ENCODE measurements at regions not wholly inside any gene's neighbourhood (a gene's known extent, or its start where the extent isn't known, plus 50 kb on each side); places are given as distances from the start of the nearest gene placed in this dataset.
A peak's percentile ranks its signal among the peaks of the same experiment; 100 is the strongest.

GRCh38 chr16:55033225-55034156, 102.8 kb downstream of the IRX5 start:
- H3K4me3 ChIP-seq (ENCODE audit: low read depth, low read length): no peak overlapping the region
- TF ChIP-seq CTCF (IDR thresholded peaks at IDR 0.05; ENCODE audit: insufficient read depth, low read depth, low read length): no peak
- DNase-seq (ENCODE audit: low read depth): no peak

GRCh38 chr16:55035029-55035428, 104.4 kb downstream of the IRX5 start:
- H3K4me3 ChIP-seq (ENCODE audit: low read depth, low read length): no peak overlapping the region
- DNase-seq (ENCODE audit: low read depth): no peak
- TF ChIP-seq CTCF (IDR thresholded peaks at IDR 0.05; ENCODE audit: insufficient read depth, low read depth, low read length): peak; percentile 48

- no peak for DNase-seq (ENCODE audit: low read depth)
- TF ChIP-seq CTCF (IDR thresholded peaks at IDR 0.05; ENCODE audit: insufficient read depth, low read depth, low read length): no peak
- H3K4me3 ChIP-seq (ENCODE audit: low read depth, low read length): no peak overlapping the region
Observed at GRCh38 chr16:55035956-55036355, 105.3 kb downstream of the IRX5 start.

GRCh38 chr16:55036371-55036821, 105.7 kb downstream of the IRX5 start:
- H3K4me3 ChIP-seq (ENCODE audit: low read depth, low read length): no peak overlapping the region
- no peak for DNase-seq (ENCODE audit: low read depth)
- TF ChIP-seq CTCF (IDR thresholded peaks at IDR 0.05; ENCODE audit: insufficient read depth, low read depth, low read length): no peak

- no peak overlapping the region for H3K4me3 ChIP-seq (ENCODE audit: low read depth, low read length)
- TF ChIP-seq CTCF (IDR thresholded peaks at IDR 0.05; ENCODE audit: insufficient read depth, low read depth, low read length): no peak
- no peak for DNase-seq (ENCODE audit: low read depth)
Observed at GRCh38 chr16:55037046-55037445, 106.4 kb downstream of the IRX5 start.

- no peak for DNase-seq (ENCODE audit: low read depth)
- no peak overlapping the region for H3K4me3 ChIP-seq (ENCODE audit: low read depth, low read length)
- TF ChIP-seq CTCF (IDR thresholded peaks at IDR 0.05; ENCODE audit: insufficient read depth, low read depth, low read length): no peak
Observed at GRCh38 chr16:55037966-55038365, 107.3 kb downstream of the IRX5 start.

All from fibroblast of villous mesenchyme (primary cell).